NCI-H2171 treated with DMSO at 0.1 percent for 48 hours (cell line): ENCODE measurements at regions not wholly inside any gene's neighbourhood (a gene's known extent, or its start where the extent isn't known, plus 50 kb on each side); places are given as distances from the start of the nearest gene placed in this dataset.
A peak's percentile ranks its signal among the peaks of the same experiment; 100 is the strongest.

Experiments used
- DNase-seq: peaks from one replicate; lab custom pipeline; 2025; lab: John Stamatoyannopoulos, UW

DNA sequence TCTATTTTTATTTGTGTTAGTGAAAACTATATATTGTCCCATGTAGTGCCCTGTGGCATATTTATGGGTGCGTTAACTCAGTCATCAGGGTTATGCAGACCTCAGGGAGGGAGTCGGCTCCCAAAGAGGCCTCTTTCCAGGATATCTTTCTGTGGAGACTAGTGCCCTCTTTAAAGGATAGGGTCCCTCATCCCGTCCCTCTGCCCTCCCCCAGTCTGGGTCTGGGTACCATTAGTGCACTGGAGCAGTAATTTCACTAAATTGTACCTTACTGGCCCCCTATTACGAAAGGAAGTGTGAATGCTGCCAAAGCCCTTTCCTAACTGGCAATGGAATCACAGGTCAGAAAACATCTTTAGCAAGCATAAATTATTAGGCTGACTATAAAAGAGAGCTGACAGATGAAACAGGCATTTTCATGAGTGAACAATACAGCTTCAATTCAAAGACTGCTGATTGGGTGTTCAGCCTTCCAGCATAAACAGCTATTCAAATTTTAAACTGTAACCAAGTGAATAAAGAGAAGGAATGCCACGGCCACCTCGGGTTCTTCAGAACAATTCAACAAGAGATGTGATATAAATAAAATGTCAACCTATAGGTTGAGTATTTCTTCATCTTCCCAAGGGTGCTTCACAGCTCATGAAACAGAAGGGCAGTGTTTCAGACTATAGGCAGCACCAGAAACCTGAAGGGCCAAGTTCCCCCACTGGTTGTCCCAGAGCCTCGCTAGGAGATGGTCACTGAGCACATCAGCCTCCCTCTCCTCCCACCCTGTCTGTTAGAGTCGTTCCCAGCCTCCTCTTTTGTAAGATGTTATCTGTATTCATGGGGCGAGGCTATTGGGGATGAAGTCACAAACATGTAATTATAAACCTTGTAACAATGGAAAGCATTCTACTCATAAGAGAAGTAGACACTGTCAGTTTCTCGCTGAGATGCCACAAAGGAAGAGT, 318.7 kb downstream of the TMEM161B start:
- no peak for DNase-seq

GRCh38 chr5:87948486-87948885, 320.2 kb downstream of the TMEM161B start:
- no peak for DNase-seq

- peak; percentile 60 for DNase-seq
Measured at GRCh38 chr5:87946271-87946670, 322.4 kb downstream of the TMEM161B start.

DNA sequence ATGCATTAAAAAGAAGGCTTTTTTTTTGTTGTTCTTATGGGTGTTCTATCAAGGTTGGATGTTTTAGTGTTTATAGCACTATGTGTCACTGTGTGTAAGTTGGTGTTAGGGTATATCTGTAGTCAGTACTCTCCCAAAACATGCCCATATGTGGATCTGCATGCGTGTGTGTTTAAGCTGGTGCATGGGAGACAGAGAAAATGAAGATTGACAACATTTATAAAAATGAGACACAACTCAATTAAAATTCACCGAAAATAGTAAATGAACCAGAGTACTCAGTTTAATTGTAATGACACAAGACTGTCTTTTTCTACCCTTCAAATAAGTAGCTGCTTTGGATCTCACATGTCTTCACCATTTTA, 323.4 kb downstream of the TMEM161B start:
- DNase-seq = no peak

DNA sequence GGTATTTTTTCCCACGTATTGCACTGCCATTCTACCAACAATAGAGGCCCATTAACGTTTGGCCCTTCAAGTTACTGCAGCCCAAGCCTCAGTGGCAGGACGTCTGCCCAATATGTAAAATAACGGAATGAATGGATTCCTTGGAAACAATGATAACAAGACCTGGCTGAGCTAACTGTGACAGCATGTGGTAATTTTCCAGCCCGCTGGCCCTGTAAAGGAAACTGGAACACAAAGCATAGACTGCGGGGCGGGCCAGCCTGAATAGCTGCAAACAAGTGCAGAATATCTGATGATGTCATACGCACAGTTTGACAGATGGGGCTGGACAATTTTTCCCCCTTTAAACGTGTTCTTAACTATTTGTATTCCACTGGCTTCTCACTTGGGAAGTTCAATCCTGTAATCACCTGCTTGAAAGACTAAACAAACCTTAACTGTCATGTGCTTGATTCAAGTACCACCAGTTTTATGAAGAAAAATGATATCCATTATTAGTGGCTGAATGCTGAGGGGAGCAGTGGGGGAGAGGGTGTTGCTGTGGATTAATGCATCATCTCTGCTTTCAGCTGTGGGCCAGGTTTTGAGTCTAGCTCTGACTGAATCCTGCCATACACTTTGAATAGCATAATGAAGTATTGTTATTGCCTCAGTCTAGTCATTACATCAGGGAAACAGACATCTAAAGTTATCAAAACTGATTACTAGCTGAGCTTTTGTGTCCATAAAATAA, 323.9 kb downstream of the TMEM161B start:
- DNase-seq = peak; percentile 77

- no peak for DNase-seq
Measured at GRCh38 chr5:87940775-87941174, 327.9 kb downstream of the TMEM161B start.

GRCh38 chr5:87936667-87937066, 332.0 kb downstream of the TMEM161B start:
- no peak for DNase-seq

DNA sequence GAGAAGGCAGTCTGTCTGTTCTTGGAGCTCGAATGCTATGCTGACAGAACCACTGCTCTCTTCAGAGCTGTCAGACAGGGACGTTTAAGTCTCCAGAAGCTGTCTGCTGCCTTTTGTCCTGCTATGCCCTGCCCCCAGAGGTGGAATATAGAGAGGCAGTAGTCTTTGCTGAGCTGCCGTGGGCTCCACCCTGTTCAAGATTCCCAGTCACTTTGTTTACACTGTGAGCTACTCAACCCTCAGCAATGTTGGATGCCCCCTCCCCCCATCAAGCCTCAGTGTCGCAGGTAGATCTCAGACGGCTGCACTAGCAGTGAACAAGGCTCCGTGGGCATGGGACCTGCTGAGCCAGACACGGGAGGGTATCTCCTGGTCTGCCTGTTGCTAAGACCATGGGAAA, 344.2 kb downstream of the TMEM161B start:
- no peak for DNase-seq

- no peak for DNase-seq
Measured at GRCh38 chr5:87916320-87916719, 352.3 kb downstream of the TMEM161B start.

DNA sequence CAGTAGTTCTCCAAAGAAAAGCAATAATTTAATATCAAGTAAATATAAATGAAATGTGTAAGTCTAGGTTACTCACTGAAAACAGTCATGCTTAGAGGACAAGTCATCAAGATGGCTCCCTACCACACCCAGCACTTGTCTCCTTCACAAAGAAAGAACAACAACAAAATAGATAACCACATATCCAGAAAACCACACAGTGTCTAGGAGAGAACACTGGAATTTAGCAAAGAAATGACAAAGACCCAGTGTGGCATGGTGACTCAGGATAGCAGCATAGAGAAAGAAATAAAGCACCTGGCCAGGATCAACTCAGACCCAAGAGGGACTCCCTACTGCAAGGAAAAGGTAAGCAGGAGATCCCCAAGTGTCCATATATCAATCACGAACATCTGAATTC, 356.2 kb downstream of the TMEM161B start:
- DNase-seq = no peak

DNA sequence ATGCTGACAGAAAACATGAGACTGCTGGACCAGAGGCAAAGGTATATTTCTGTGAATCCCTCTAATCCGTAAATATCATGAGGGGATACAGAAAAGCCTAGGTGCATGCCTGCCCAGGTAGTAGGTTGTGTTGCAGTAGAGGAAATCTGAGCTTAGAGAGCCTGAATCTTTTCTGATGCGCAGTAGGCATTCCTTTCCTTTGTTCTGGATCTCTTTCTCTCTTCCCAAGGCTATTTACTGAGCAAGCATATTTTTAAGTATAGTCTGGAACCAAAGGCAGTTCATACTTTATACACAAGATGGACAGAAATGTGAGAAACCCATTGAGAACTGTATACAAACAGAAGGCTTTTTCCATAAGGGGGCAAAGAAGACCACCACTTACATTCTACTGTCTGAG, 359.3 kb downstream of the TMEM161B start:
- DNase-seq = no peak

GRCh38 chr5:87906962-87907361, 361.7 kb downstream of the TMEM161B start:
- DNase-seq = no peak

DNA sequence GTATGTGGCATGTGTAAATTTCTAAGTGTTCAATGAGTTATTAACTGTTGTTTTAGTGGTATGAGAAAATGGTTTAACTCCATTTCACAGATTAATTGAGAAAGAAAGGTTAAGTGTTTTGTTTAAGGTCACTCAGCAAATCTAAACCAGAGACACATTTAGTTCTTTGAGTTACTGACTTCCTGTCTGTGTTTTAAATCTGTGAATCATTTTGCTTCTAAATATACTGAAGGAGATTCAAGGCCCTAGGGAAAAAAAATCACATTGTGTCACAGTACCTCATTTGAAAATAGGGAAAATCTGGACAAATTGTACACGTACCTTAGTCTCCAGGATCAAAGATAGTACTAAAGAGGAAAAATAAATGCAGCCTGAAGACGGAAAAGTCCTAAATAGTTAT, 368.2 kb downstream of the TMEM161B start:
- DNase-seq = no peak

GRCh38 chr5:87899721-87900131, 368.9 kb downstream of the TMEM161B start:
- DNase-seq = no peak

DNA sequence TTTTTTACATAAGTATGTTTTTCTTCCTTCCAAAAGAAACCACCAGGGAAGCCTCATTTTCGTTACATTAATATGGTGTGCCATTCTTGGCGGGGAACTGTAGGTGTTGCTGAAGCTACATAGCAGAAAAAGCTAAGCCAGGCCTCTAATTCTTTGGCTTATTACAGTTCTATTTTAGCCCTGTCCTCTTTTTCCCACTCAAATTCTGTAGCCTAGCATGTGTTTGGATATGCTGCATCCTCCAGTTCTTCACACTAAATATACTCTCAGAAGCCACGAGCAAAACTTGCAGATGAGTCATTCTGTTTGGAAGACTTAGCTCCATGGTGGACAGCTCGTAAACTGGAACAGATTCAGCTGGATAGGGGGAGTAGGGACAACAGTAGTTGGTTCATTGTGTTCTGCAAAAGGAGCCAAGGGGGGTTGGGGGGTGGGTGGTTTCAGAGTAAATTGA, 369.4 kb downstream of the TMEM161B start:
- no peak for DNase-seq

DNA sequence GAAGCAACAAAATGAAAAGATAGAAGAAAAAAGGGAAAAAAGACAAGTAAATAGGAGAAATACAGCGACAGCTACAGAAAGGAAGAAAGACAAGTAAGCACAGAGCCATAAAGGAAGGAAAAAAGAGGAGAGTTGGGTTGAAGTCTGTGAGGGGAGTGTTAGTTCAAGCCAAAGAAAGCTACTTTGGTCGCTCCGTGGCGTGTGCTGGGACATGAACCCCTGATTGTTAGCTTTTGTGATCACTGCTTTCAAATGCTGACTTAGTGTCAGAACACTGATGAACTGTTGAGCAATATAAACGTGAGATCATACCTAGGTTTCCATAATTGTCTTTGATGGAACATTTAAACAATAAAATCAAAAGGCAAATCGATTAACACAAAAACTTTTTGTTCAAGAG, 370.1 kb downstream of the TMEM161B start:
- DNase-seq = no peak

- DNase-seq = no peak
Measured at GRCh38 chr5:87888139-87888538, 380.5 kb downstream of the TMEM161B start.

- no peak for DNase-seq
Measured at GRCh38 chr5:87887247-87887646, 381.4 kb downstream of the TMEM161B start.

- no peak for DNase-seq
Measured at GRCh38 chr5:87886164-87886563, 382.5 kb downstream of the TMEM161B start.

DNA sequence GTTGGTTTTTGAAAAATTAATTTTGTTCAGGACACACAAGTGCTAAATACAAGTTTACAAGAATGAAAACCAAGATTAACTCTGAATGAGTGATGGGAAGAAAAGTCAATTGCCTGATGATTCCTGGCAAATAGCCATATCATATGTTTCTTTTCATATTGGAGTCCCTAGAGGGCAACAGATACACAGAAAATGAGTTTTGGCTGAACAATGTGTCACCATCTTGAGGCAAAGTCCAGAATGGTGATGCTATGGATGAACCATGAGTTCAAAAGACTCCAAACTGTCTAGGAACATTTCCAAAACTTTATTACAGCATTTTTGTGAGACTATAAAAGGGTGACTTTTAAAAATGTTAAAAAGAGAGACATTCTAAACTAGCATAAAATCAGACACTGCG, 382.9 kb downstream of the TMEM161B start:
- DNase-seq = no peak

DNA sequence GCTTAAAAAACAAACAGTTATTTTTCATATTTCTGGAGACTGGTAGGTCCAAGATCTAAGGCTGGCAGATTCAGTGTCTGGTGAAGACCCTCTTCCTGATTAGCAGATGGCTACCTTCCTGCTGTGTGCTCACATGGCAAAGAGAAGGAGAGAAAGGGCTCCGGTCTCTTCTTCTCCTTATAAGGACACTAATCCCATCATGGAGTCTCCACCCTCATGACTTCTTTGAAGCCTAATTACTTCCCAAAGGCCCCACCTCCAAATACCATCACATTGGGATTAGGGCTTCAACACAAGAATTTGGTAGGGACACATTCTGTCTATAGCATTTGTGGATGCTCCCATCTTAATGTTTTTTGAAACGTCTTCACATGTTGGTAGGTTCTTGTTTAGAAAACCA, 391.1 kb downstream of the TMEM161B start:
- no peak for DNase-seq

- no peak for DNase-seq
Measured at GRCh38 chr5:87877023-87877422, 391.6 kb downstream of the TMEM161B start.

DNA sequence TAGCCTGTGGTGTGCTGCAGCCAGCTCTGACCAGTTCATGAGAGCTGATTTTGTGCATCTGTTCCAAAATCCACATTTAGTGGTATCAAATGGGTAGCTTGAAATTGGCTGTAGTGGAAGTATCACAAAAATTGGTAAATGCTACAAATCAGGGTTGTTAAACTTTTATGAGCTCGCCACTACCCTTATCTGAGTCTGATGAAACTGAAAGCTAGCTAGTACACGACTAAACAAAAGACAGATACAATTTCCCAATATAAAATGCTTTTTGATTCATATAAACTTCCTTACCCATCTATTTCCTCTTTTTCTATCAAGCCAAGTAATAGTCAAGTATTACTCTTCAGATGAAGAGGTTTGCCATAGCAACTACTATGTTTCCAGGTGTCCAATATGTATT, 392.0 kb downstream of the TMEM161B start:
- no peak for DNase-seq
